NOMO-1 treated with DMSO at 0.1 percent for 48 hours (cell line): ENCODE measurements at regions not wholly inside any gene's neighbourhood (a gene's known extent, or its start where the extent isn't known, plus 50 kb on each side); places are given as distances from the start of the nearest gene placed in this dataset.
"Not testable (repeated sequence)": the region's sequence is repeated elsewhere in the genome, so short reads cannot be mapped to it uniquely, and the experiment has no call there.

Experiments
- DNase-seq: peaks from one replicate; lab custom pipeline; 2025; ENCODE audit not compliant: unreplicated experiment; lab: John Stamatoyannopoulos, UW

- DNase-seq: no peak
These were observed 519.9 kb upstream of the MAGEB18 start for GRCh38 chrX:25618248-25618647.

- no peak for DNase-seq
These were observed 497.9 kb upstream of the MAGEB18 start for GRCh38 chrX:25640276-25640675.

GRCh38 chrX:25646156-25646555 is 492.0 kb upstream of the MAGEB18 start:
- DNase-seq: no peak

- DNase-seq: no peak
These were observed 489.4 kb upstream of the MAGEB18 start for GRCh38 chrX:25648790-25649189.

- DNase-seq: no peak
These were observed 487.8 kb upstream of the MAGEB18 start for GRCh38 chrX:25650216-25650820.

GRCh38 chrX:25659317-25659716 is 478.8 kb upstream of the MAGEB18 start:
- no peak for DNase-seq

GRCh38 chrX:25663701-25664100 is 474.4 kb upstream of the MAGEB18 start:
- no peak for DNase-seq

- DNase-seq: no peak
These were observed 472.7 kb upstream of the MAGEB18 start for GRCh38 chrX:25665431-25665830.

- DNase-seq: no peak
These were observed 470.5 kb upstream of the MAGEB18 start for GRCh38 chrX:25667681-25668080.

- DNase-seq: no peak
These were observed 463.4 kb upstream of the MAGEB18 start for GRCh38 chrX:25674776-25675175.

- no peak for DNase-seq
These were observed 436.3 kb upstream of the MAGEB18 start for GRCh38 chrX:25701876-25702275.

GRCh38 chrX:25717122-25717521 is 421.0 kb upstream of the MAGEB18 start:
- DNase-seq: no peak

- DNase-seq: no peak
These were observed 416.6 kb upstream of the MAGEB18 start for GRCh38 chrX:25721564-25721963.

GRCh38 chrX:25726539-25726938 is 411.6 kb upstream of the MAGEB18 start:
- no peak for DNase-seq

GRCh38 chrX:25733148-25733547 is 405.0 kb upstream of the MAGEB18 start:
- no peak for DNase-seq

- no peak for DNase-seq
These were observed 400.6 kb upstream of the MAGEB18 start for GRCh38 chrX:25737540-25737939.

GRCh38 chrX:25742334-25742733 is 395.8 kb upstream of the MAGEB18 start:
- DNase-seq: no peak

- DNase-seq: no peak
These were observed 383.7 kb upstream of the MAGEB18 start for GRCh38 chrX:25754399-25754798.

- DNase-seq: no peak
These were observed 382.9 kb upstream of the MAGEB18 start for GRCh38 chrX:25755194-25755593.

- DNase-seq: no peak
These were observed 375.5 kb upstream of the MAGEB18 start for GRCh38 chrX:25762656-25763055.

GRCh38 chrX:25771853-25772252 is 366.3 kb upstream of the MAGEB18 start:
- DNase-seq: not testable (repeated sequence)

- DNase-seq: not testable (repeated sequence)
These were observed 340.3 kb upstream of the MAGEB18 start for GRCh38 chrX:25797796-25798195.

GRCh38 chrX:25805744-25806143 is 332.4 kb upstream of the MAGEB18 start:
- DNase-seq: no peak
